PC-3 (cell line): ENCODE measurements at regions not wholly inside any gene's neighbourhood (a gene's known extent, or its start where the extent isn't known, plus 50 kb on each side); places are given as distances from the start of the nearest gene placed in this dataset.

Source experiments
- CTCF ChIP-seq: fragments of 300-600 bp; sonication (generic); conservative IDR thresholded peaks from 2 replicates; pipeline ENCODE4 v1.5.1; 2017; ENCODE audit warnings: antibody characterized with exemption, low read depth, mild to moderate bottlenecking, low read length
- EZH2 ChIP-seq: fragments of 300-600 bp; sonication (generic); IDR thresholded peaks from one replicate; pipeline ENCODE4 v1.6.1; 2017; ENCODE audit warnings: antibody characterized with exemption, mild to moderate bottlenecking, low read length; ENCODE audit not compliant: unreplicated experiment
- EZH2phosphoT487 ChIP-seq: fragments of 300-600 bp; sonication (generic); IDR thresholded peaks from 2 replicates; pipeline ENCODE4 v1.6.1; 2018; ENCODE audit warnings: mild to moderate bottlenecking, antibody characterized with exemption, low read length, borderline replicate concordance

GRCh38 chr2:40666398-40666797 is 214.5 kb upstream of the SLC8A1 start:
- TF ChIP-seq CTCF (no peak), EZH2 (no peak), EZH2phosphoT487 (no peak)
